ENCODE measurements at regions not wholly inside any gene's neighbourhood (a gene's known extent, or its start where the extent isn't known, plus 50 kb on each side); places are given as distances from the start of the nearest gene placed in this dataset.

DNA sequence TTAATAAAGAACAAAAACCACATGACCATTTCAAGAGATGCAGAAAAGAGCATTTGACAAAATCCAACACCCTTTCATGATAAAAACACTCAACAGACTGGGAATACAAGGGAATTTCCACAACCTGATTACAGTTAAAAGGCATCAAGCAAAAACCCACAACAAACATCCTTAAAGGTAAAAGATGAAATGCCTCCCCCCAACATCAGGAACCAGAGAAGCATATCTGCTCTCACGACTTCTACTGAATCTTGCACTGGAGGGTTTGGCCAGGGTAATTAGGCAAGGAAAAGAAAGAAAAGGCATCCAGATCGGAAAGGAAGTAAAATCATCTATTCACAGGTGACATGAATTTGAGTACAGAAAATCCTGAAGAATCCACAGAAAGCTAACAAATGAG is 59.5 kb upstream of the SFMBT2 start:
- TF ChIP-seq, protein P1, sequence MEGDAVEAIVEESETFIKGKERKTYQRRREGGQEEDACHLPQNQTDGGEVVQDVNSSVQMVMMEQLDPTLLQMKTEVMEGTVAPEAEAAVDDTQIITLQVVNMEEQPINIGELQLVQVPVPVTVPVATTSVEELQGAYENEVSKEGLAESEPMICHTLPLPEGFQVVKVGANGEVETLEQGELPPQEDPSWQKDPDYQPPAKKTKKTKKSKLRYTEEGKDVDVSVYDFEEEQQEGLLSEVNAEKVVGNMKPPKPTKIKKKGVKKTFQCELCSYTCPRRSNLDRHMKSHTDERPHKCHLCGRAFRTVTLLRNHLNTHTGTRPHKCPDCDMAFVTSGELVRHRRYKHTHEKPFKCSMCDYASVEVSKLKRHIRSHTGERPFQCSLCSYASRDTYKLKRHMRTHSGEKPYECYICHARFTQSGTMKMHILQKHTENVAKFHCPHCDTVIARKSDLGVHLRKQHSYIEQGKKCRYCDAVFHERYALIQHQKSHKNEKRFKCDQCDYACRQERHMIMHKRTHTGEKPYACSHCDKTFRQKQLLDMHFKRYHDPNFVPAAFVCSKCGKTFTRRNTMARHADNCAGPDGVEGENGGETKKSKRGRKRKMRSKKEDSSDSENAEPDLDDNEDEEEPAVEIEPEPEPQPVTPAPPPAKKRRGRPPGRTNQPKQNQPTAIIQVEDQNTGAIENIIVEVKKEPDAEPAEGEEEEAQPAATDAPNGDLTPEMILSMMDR (conservative IDR thresholded peaks at IDR 0.05 in 1 of 2, IDR thresholded peaks at IDR 0.05 in 1 of 2; ENCODE audit: extremely low read depth in 1 of 2, insufficient read depth in 1 of 2, low read depth in 1 of 2, low read length in 2 of 2) = no peak
- TF ChIP-seq EZH2 (IDR thresholded peaks at IDR 0.05; ENCODE audit: borderline replicate concordance, low read length) = no peak
